ENCODE measurements at regions not wholly inside any gene's neighbourhood (a gene's known extent, or its start where the extent isn't known, plus 50 kb on each side); places are given as distances from the start of the nearest gene placed in this dataset.

- CTCF ChIA-PET (ENCODE audit: low intra/inter-chr PET ratio), result interaction anchor here (0.6 kb wide), 1 partner anchor 9 kb away, joined by 3 read pairs; no protein-coding TSS in a partner anchor
- Histone ChIP-seq H3K27me3 (ENCODE audit: control insufficient read depth in 2 of 2, insufficient read depth in 2 of 2, low read length in 2 of 2) (no peaks in the 10 kb centered on the region), H3K9me1 (ENCODE audit: control insufficient read depth, insufficient read depth, low read length) (no peaks in the 10 kb centered on the region), H3K4me2 (ENCODE audit: insufficient read depth, low read length) (no peak overlapping the region), H3K4me1 (replicated peaks in 1 of 2; ENCODE audit: control insufficient read depth in 2 of 2, insufficient read depth in 2 of 2, low read length in 2 of 2) (no peaks in the 10 kb centered on the region), H4K20me1 (replicated peaks; ENCODE audit: control insufficient read depth, insufficient read depth, low read length) (no peaks in the 10 kb centered on the region), H3K79me2 (ENCODE audit: control insufficient read depth, insufficient read depth, low read length) (no peaks in the 10 kb centered on the region), H3K27ac (ENCODE audit: extremely low read depth, low read depth, low read length) (no peak overlapping the region), H3K9me3 (replicated peaks; ENCODE audit: control insufficient read depth, insufficient read depth, low read depth, low read length) (no peaks in the 10 kb centered on the region), H3K9ac (ENCODE audit: insufficient read depth in 1 of 2, low read depth in 2 of 2, low read length in 2 of 2) (no peak overlapping the region), H2AFZ (ENCODE audit: low read depth, low read length) (no peak overlapping the region), H3K36me3 (ENCODE audit: control insufficient read depth, insufficient read depth, low read length) (no peaks in the 10 kb centered on the region), H3K4me3 (no peak overlapping the region)
- ATAC-seq, result no peak
- BruUV-seq (replicated peaks), result no TSS peak
- no peak for FAIRE-seq
- WGBS (ENCODE audit: insufficient coverage, low coverage, missing lambda C conversion rate), result 0% methylated on average over 2 of the region's 2 CpGs
- intact Hi-C loops (cut with micrococcal nuclease) (no loop called here), in situ Hi-C loops (cut with MboI) (no loop called here)
- DNase-seq (ENCODE audit: extremely low read depth in 1 of 4, low spot score in 3 of 4), result no peak
- POLR2A ChIA-PET, result no interaction called here
- TF ChIP-seq, protein P1, sequence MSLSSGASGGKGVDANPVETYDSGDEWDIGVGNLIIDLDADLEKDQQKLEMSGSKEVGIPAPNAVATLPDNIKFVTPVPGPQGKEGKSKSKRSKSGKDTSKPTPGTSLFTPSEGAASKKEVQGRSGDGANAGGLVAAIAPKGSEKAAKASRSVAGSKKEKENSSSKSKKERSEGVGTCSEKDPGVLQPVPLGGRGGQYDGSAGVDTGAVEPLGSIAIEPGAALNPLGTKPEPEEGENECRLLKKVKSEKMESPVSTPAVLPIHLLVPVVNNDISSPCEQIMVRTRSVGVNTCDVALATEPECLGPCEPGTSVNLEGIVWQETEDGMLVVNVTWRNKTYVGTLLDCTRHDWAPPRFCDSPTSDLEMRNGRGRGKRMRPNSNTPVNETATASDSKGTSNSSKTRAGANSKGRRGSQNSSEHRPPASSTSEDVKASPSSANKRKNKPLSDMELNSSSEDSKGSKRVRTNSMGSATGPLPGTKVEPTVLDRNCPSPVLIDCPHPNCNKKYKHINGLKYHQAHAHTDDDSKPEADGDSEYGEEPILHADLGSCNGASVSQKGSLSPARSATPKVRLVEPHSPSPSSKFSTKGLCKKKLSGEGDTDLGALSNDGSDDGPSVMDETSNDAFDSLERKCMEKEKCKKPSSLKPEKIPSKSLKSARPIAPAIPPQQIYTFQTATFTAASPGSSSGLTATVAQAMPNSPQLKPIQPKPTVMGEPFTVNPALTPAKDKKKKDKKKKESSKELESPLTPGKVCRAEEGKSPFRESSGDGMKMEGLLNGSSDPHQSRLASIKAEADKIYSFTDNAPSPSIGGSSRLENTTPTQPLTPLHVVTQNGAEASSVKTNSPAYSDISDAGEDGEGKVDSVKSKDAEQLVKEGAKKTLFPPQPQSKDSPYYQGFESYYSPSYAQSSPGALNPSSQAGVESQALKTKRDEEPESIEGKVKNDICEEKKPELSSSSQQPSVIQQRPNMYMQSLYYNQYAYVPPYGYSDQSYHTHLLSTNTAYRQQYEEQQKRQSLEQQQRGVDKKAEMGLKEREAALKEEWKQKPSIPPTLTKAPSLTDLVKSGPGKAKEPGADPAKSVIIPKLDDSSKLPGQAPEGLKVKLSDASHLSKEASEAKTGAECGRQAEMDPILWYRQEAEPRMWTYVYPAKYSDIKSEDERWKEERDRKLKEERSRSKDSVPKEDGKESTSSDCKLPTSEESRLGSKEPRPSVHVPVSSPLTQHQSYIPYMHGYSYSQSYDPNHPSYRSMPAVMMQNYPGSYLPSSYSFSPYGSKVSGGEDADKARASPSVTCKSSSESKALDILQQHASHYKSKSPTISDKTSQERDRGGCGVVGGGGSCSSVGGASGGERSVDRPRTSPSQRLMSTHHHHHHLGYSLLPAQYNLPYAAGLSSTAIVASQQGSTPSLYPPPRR (CRISPR knock-in tag; IDR thresholded peaks at IDR 0.05; ENCODE audit: borderline replicate concordance), result no peak
- TF ChIP-seq USF2 (CRISPR knock-in tag; IDR thresholded peaks at IDR 0.05), result no peak
- TF ChIP-seq MYBL2 (IDR thresholded peaks at IDR 0.05; ENCODE audit: low read depth), result no peak
- no peak for TF ChIP-seq MYBL2 (CRISPR knock-in tag; IDR thresholded peaks at IDR 0.05; ENCODE audit: borderline replicate concordance)
- TF ChIP-seq SPI1 (IDR thresholded peaks at IDR 0.05; ENCODE audit: borderline replicate concordance, low read depth, low read length), result no peak
- no peak for TF ChIP-seq MCM2 (IDR thresholded peaks at IDR 0.05; ENCODE audit: low read depth)
- no peak for TF ChIP-seq ZC3H4 (CRISPR knock-in tag; IDR thresholded peaks at IDR 0.05; ENCODE audit: borderline replicate concordance)
- no peak for TF ChIP-seq RREB1 (CRISPR knock-in tag; IDR thresholded peaks at IDR 0.05)
- no peak for TF ChIP-seq RFX7 (CRISPR knock-in tag; IDR thresholded peaks at IDR 0.05)
- TF ChIP-seq, protein P2, sequence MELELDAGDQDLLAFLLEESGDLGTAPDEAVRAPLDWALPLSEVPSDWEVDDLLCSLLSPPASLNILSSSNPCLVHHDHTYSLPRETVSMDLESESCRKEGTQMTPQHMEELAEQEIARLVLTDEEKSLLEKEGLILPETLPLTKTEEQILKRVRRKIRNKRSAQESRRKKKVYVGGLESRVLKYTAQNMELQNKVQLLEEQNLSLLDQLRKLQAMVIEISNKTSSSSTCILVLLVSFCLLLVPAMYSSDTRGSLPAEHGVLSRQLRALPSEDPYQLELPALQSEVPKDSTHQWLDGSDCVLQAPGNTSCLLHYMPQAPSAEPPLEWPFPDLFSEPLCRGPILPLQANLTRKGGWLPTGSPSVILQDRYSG (tag; conservative IDR thresholded peaks at IDR 0.05; ENCODE audit: low read depth), result no peak
- TF ChIP-seq TBP (optimal IDR thresholded peaks at IDR 0.05; ENCODE audit: low read depth, low read length), result no peak
These were observed 111.2 kb downstream of the IFI44 start for GRCh38 chr1:78760858-78761257.
